GM23338 (cell line): ENCODE measurements at regions not wholly inside any gene's neighbourhood (a gene's known extent, or its start where the extent isn't known, plus 50 kb on each side); places are given as distances from the start of the nearest gene placed in this dataset.

Source experiments
- CREB1 ChIP-seq: fragments of 250-450 bp; sonication (Bioruptor Pico); IDR thresholded peaks from 2 replicates; pipeline ENCODE4 v1.5.0; 2020; ENCODE audit warnings: low read depth, mild to moderate bottlenecking, moderate library complexity
- CTCF ChIP-seq, 2 experiments: fragments of 200-600 bp in 1 of 2; sonication (generic) in 1 of 2; conservative IDR thresholded peaks; 2 replicates each; pipeline versions ENCODE4 v1.5.1 to v1.6.1; 2016 to 2017; ENCODE audit warnings: antibody characterized with exemption in 2 of 2, low read depth in 2 of 2, mild to moderate bottlenecking in 2 of 2, moderate library complexity in 1 of 2
- EZH2 ChIP-seq: fragments of 200-600 bp; sonication (generic); IDR thresholded peaks from one replicate; pipeline ENCODE4 v1.8.0; 2017; ENCODE audit warnings: antibody characterized with exemption, mild to moderate bottlenecking, low read depth; ENCODE audit not compliant: unreplicated experiment
- EZH2phosphoT487 ChIP-seq: fragments of 200-600 bp; sonication (generic); IDR thresholded peaks from one replicate; pipeline ENCODE4 v1.8.1; 2018; ENCODE audit warnings: antibody characterized with exemption; ENCODE audit not compliant: unreplicated experiment
- NANOG ChIP-seq: IDR thresholded peaks from 2 replicates; pipeline ENCODE4 v1.6.1; 2016; ENCODE audit warnings: antibody characterized with exemption, borderline replicate concordance
- POLR2AphosphoS5 ChIP-seq: IDR thresholded peaks from 2 replicates; pipeline ENCODE4 v1.6.1; 2016; ENCODE audit warnings: antibody characterized with exemption, low read depth
- REST ChIP-seq: IDR thresholded peaks from one replicate; pipeline ENCODE4 v1.6.1; 2018; ENCODE audit warnings: antibody characterized with exemption; ENCODE audit not compliant: unreplicated experiment
- ZNF114 ChIP-seq: fragments of 250-450 bp; sonication (Bioruptor Pico); IDR thresholded peaks from 2 replicates; pipeline ENCODE4 v1.5.0; 2020; ENCODE audit warnings: mild to moderate bottlenecking, moderate library complexity

GRCh38 chr1:166365081-166365480, 198.3 kb upstream of the FAM78B start:
- TF ChIP-seq CTCF (conservative IDR thresholded peaks at IDR 0.05; ENCODE audit: low read depth in 2 of 2) = no peak
- TF ChIP-seq REST = no peak
- TF ChIP-seq POLR2AphosphoS5 = no peak
- no peak for TF ChIP-seq CREB1 (CRISPR knock-in tag)
- no peak for TF ChIP-seq ZNF114
- no peak for TF ChIP-seq EZH2
- no peak for TF ChIP-seq EZH2phosphoT487
- no peak for TF ChIP-seq NANOG
